ENCODE measurements at regions not wholly inside any gene's neighbourhood (a gene's known extent, or its start where the extent isn't known, plus 50 kb on each side); places are given as distances from the start of the nearest gene placed in this dataset.

GRCh38 chr13:97082461-97083207, 88.4 kb upstream of the OXGR1 start:
- Histone ChIP-seq H3K4me1 (ENCODE audit: control insufficient read depth, insufficient read depth, low read length) (no peaks in the 10 kb centered on the region), H3K27me3 (replicated peaks; ENCODE audit: control insufficient read depth, insufficient read depth, low read length) (no peaks in the 10 kb centered on the region), H3K9me3 (ENCODE audit: control insufficient read depth, low read length) (peaks cover 9% of the 10 kb centered on the region), H3K36me3 (ENCODE audit: control insufficient read depth, insufficient read depth, low read length, severe bottlenecking) (no peaks in the 10 kb centered on the region), H3K4me3 (ENCODE audit: low read length) (no peak overlapping the region), H3K9ac (ENCODE audit: low read length) (no peak overlapping the region)
- no peak for DNase-seq (ENCODE audit: low read depth)

GRCh38 chr13:97091196-97091595, 96.9 kb upstream of the OXGR1 start:
- no peaks in the 10 kb centered on the region for H3K27me3 ChIP-seq (replicated peaks; ENCODE audit: control insufficient read depth, insufficient read depth, low read length)
- peaks cover 9% of the 10 kb centered on the region for H3K9me3 ChIP-seq (ENCODE audit: control insufficient read depth, low read length)
- H3K4me1 ChIP-seq (ENCODE audit: control insufficient read depth, insufficient read depth, low read length), result peaks cover 5% of the 10 kb centered on the region
- H3K36me3 ChIP-seq (ENCODE audit: control insufficient read depth, insufficient read depth, low read length, severe bottlenecking), result no peaks in the 10 kb centered on the region
- no peak overlapping the region for H3K9ac ChIP-seq (ENCODE audit: low read length)
- no peak overlapping the region for H3K4me3 ChIP-seq (ENCODE audit: low read length)
- no peak for DNase-seq (ENCODE audit: low read depth)

GRCh38 chr13:97100821-97101220, 106.5 kb upstream of the OXGR1 start:
- Histone ChIP-seq H3K9ac (ENCODE audit: low read length) (no peak overlapping the region), H3K4me3 (ENCODE audit: low read length) (no peak overlapping the region), H3K9me3 (ENCODE audit: control insufficient read depth, low read length) (no peaks in the 10 kb centered on the region), H3K27me3 (replicated peaks; ENCODE audit: control insufficient read depth, insufficient read depth, low read length) (no peaks in the 10 kb centered on the region), H3K36me3 (ENCODE audit: control insufficient read depth, insufficient read depth, low read length, severe bottlenecking) (no peaks in the 10 kb centered on the region), H3K4me1 (ENCODE audit: control insufficient read depth, insufficient read depth, low read length) (no peaks in the 10 kb centered on the region)
- no peak for DNase-seq (ENCODE audit: low read depth)

GRCh38 chr13:97101912-97102708, 107.8 kb upstream of the OXGR1 start:
- no peak overlapping the region for H3K9ac ChIP-seq (ENCODE audit: low read length)
- H3K4me3 ChIP-seq (ENCODE audit: low read length), result no peak overlapping the region
- DNase-seq (ENCODE audit: low read depth), result no peak
- no peaks in the 10 kb centered on the region for H3K36me3 ChIP-seq (ENCODE audit: control insufficient read depth, insufficient read depth, low read length, severe bottlenecking)
- no peaks in the 10 kb centered on the region for H3K4me1 ChIP-seq (ENCODE audit: control insufficient read depth, insufficient read depth, low read length)
- H3K9me3 ChIP-seq (ENCODE audit: control insufficient read depth, low read length), result no peaks in the 10 kb centered on the region
- no peaks in the 10 kb centered on the region for H3K27me3 ChIP-seq (replicated peaks; ENCODE audit: control insufficient read depth, insufficient read depth, low read length)

GRCh38 chr13:97106323-97106722, 112.0 kb upstream of the OXGR1 start:
- Histone ChIP-seq H3K27me3 (replicated peaks; ENCODE audit: control insufficient read depth, insufficient read depth, low read length) (no peaks in the 10 kb centered on the region), H3K4me1 (ENCODE audit: control insufficient read depth, insufficient read depth, low read length) (peaks cover 19% of the 10 kb centered on the region), H3K9me3 (ENCODE audit: control insufficient read depth, low read length) (no peaks in the 10 kb centered on the region), H3K9ac (ENCODE audit: low read length) (no peak overlapping the region), H3K4me3 (ENCODE audit: low read length) (no peak overlapping the region), H3K36me3 (ENCODE audit: control insufficient read depth, insufficient read depth, low read length, severe bottlenecking) (no peaks in the 10 kb centered on the region)
- no peak for DNase-seq (ENCODE audit: low read depth)

- peak overlapping the region; percentile 30 for H3K4me3 ChIP-seq (ENCODE audit: low read length)
- peaks cover 19% of the 10 kb centered on the region for H3K4me1 ChIP-seq (ENCODE audit: control insufficient read depth, insufficient read depth, low read length)
- DNase-seq (ENCODE audit: low read depth), result no peak
- no peaks in the 10 kb centered on the region for H3K36me3 ChIP-seq (ENCODE audit: control insufficient read depth, insufficient read depth, low read length, severe bottlenecking)
- H3K9me3 ChIP-seq (ENCODE audit: control insufficient read depth, low read length), result no peaks in the 10 kb centered on the region
- H3K27me3 ChIP-seq (replicated peaks; ENCODE audit: control insufficient read depth, insufficient read depth, low read length), result no peaks in the 10 kb centered on the region
- peak overlapping the region; percentile 3 for H3K9ac ChIP-seq (ENCODE audit: low read length)
Observed at GRCh38 chr13:97107815-97108529, 113.7 kb upstream of the OXGR1 start.

GRCh38 chr13:97108530-97108900, 113.6 kb upstream of the MBNL2 start:
- Histone ChIP-seq H3K4me3 (ENCODE audit: low read length) (peak overlapping the region; percentile 30), H3K9ac (ENCODE audit: low read length) (peak overlapping the region; percentile 3), H3K9me3 (ENCODE audit: control insufficient read depth, low read length) (no peaks in the 10 kb centered on the region), H3K27me3 (replicated peaks; ENCODE audit: control insufficient read depth, insufficient read depth, low read length) (no peaks in the 10 kb centered on the region), H3K4me1 (ENCODE audit: control insufficient read depth, insufficient read depth, low read length) (peaks cover 19% of the 10 kb centered on the region), H3K36me3 (ENCODE audit: control insufficient read depth, insufficient read depth, low read length, severe bottlenecking) (no peaks in the 10 kb centered on the region)
- no peak for DNase-seq (ENCODE audit: low read depth)

- H3K4me1 ChIP-seq (ENCODE audit: control insufficient read depth, insufficient read depth, low read length), result peaks cover 19% of the 10 kb centered on the region
- H3K36me3 ChIP-seq (ENCODE audit: control insufficient read depth, insufficient read depth, low read length, severe bottlenecking), result no peaks in the 10 kb centered on the region
- DNase-seq (ENCODE audit: low read depth), result no peak
- peak overlapping the region; percentile 58 for H3K4me3 ChIP-seq (ENCODE audit: low read length)
- H3K9me3 ChIP-seq (ENCODE audit: control insufficient read depth, low read length), result no peaks in the 10 kb centered on the region
- H3K27me3 ChIP-seq (replicated peaks; ENCODE audit: control insufficient read depth, insufficient read depth, low read length), result no peaks in the 10 kb centered on the region
- peak overlapping the region; percentile 3 for H3K9ac ChIP-seq (ENCODE audit: low read length)
Observed at GRCh38 chr13:97109256-97109655, 112.9 kb upstream of the MBNL2 start.

GRCh38 chr13:97109841-97110492, 112.2 kb upstream of the MBNL2 start:
- peak overlapping the region; percentile 52 for H3K9ac ChIP-seq (ENCODE audit: low read length)
- H3K4me3 ChIP-seq (ENCODE audit: low read length), result peak overlapping the region; percentile 58
- no peaks in the 10 kb centered on the region for H3K9me3 ChIP-seq (ENCODE audit: control insufficient read depth, low read length)
- peak; percentile 94 for DNase-seq (ENCODE audit: low read depth)
- H3K4me1 ChIP-seq (ENCODE audit: control insufficient read depth, insufficient read depth, low read length), result peaks cover 26% of the 10 kb centered on the region
- no peaks in the 10 kb centered on the region for H3K27me3 ChIP-seq (replicated peaks; ENCODE audit: control insufficient read depth, insufficient read depth, low read length)
- no peaks in the 10 kb centered on the region for H3K36me3 ChIP-seq (ENCODE audit: control insufficient read depth, insufficient read depth, low read length, severe bottlenecking)

GRCh38 chr13:97110936-97111335, 111.2 kb upstream of the MBNL2 start:
- no peaks in the 10 kb centered on the region for H3K9me3 ChIP-seq (ENCODE audit: control insufficient read depth, low read length)
- no peak overlapping the region for H3K9ac ChIP-seq (ENCODE audit: low read length)
- H3K27me3 ChIP-seq (replicated peaks; ENCODE audit: control insufficient read depth, insufficient read depth, low read length), result no peaks in the 10 kb centered on the region
- H3K4me1 ChIP-seq (ENCODE audit: control insufficient read depth, insufficient read depth, low read length), result peaks cover 35% of the 10 kb centered on the region
- no peaks in the 10 kb centered on the region for H3K36me3 ChIP-seq (ENCODE audit: control insufficient read depth, insufficient read depth, low read length, severe bottlenecking)
- no peak overlapping the region for H3K4me3 ChIP-seq (ENCODE audit: low read length)
- no peak for DNase-seq (ENCODE audit: low read depth)

- Histone ChIP-seq H3K4me3 (ENCODE audit: low read length) (no peak overlapping the region), H3K27me3 (replicated peaks; ENCODE audit: control insufficient read depth, insufficient read depth, low read length) (no peaks in the 10 kb centered on the region), H3K4me1 (ENCODE audit: control insufficient read depth, insufficient read depth, low read length) (peaks cover 43% of the 10 kb centered on the region)
Observed at GRCh38 chr13:97111756-97112155, 110.4 kb upstream of the MBNL2 start.

More at GRCh38 chr13:97111756-97112155, 110.4 kb upstream of the MBNL2 start:
- Histone ChIP-seq H3K9ac (ENCODE audit: low read length) (no peak overlapping the region), H3K9me3 (ENCODE audit: control insufficient read depth, low read length) (no peaks in the 10 kb centered on the region), H3K36me3 (ENCODE audit: control insufficient read depth, insufficient read depth, low read length, severe bottlenecking) (no peaks in the 10 kb centered on the region)
- no peak for DNase-seq (ENCODE audit: low read depth)
